ENCODE measurements at regions not wholly inside any gene's neighbourhood (a gene's known extent, or its start where the extent isn't known, plus 50 kb on each side); places are given as distances from the start of the nearest gene placed in this dataset.

- TF ChIP-seq EZH2 (IDR thresholded peaks at IDR 0.05; ENCODE audit: borderline replicate concordance, insufficient read depth, low read depth, low read length, poor library complexity, severe bottlenecking): no peak
- no peak for TF ChIP-seq CTCF (IDR thresholded peaks at IDR 0.05)
Measured at GRCh38 chr2:144671695-144672455, 152.0 kb upstream of the ZEB2 start.
